Neural cell (in vitro differentiated cells): ENCODE measurements at regions not wholly inside any gene's neighbourhood (a gene's known extent, or its start where the extent isn't known, plus 50 kb on each side); places are given as distances from the start of the nearest gene placed in this dataset.

Source experiments
- H2AFZ ChIP-seq: fragments of 200-600, 300-800 bp; sonication (generic), shearing (Covaris generic); 2 replicates; pipeline ENCODE4 v1.6.0; 2014; ENCODE audit warnings: low read depth, mild to moderate bottlenecking, antibody characterized with exemption, low read length, moderate library complexity
- H3F3A ChIP-seq: fragments of 200-600 bp; shearing (Covaris generic); 2 replicates; pipeline ENCODE4 v1.6.1; 2016; ENCODE audit warnings: mild to moderate bottlenecking, moderate library complexity, mixed read lengths, antibody characterized with exemption, low read length; ENCODE audit not compliant: insufficient read depth, poor library complexity, severe bottlenecking
- H3K27ac ChIP-seq: fragments of 200-600, 300-800 bp; sonication (generic), shearing (Covaris generic); 2 replicates; pipeline ENCODE4 v1.5.1; 2014; ENCODE audit warnings: mild to moderate bottlenecking, low read length, moderate library complexity
- H3K27me3 ChIP-seq: fragments of 300-800, 200-600 bp; sonication (generic), shearing (Covaris generic); 2 replicates; pipeline ENCODE4 v1.6.0; 2014; ENCODE audit warnings: mild to moderate bottlenecking, low read depth, low read length, moderate library complexity; ENCODE audit not compliant: insufficient read depth
- H3K36me3 ChIP-seq: fragments of 300-800, 200-600 bp; sonication (generic), shearing (Covaris generic); 2 replicates; pipeline ENCODE4 v1.5.1; 2014; ENCODE audit warnings: mild to moderate bottlenecking, antibody characterized with exemption, low read length, moderate library complexity; ENCODE audit not compliant: insufficient read depth
- H3K4me2 ChIP-seq: fragments of 300-800, 200-600 bp; sonication (generic), shearing (Covaris generic); 2 replicates; pipeline ENCODE4 v1.6.0; 2014; ENCODE audit warnings: mild to moderate bottlenecking, low read length
- H3K4me3 ChIP-seq: fragments of 300-800, 200-600 bp; sonication (generic), shearing (Covaris generic); 2 replicates; pipeline ENCODE4 v1.5.1; 2014; ENCODE audit warnings: mild to moderate bottlenecking, low read length, moderate library complexity
- H3K79me2 ChIP-seq: fragments of 200-600 bp; shearing (Covaris generic); replicated peaks from 2 replicates; pipeline ENCODE4 v1.6.0; 2014; ENCODE audit warnings: mild to moderate bottlenecking, low read length, moderate library complexity; ENCODE audit not compliant: insufficient read depth
- H3K9ac ChIP-seq: fragments of 300-800, 200-600 bp; sonication (generic), shearing (Covaris generic); 2 replicates; pipeline ENCODE4 v1.6.1; 2016; ENCODE audit warnings: mild to moderate bottlenecking, low read length, mixed read lengths
- H3K9me2 ChIP-seq: fragments of 200-600 bp; shearing (Covaris generic); 2 replicates; pipeline ENCODE4 v1.6.1; 2016; ENCODE audit warnings: mild to moderate bottlenecking, low read length, mixed read lengths; ENCODE audit not compliant: insufficient read depth
- H3K9me3 ChIP-seq: fragments of 200-600, 300-800 bp; sonication (generic), shearing (Covaris generic); 2 replicates; pipeline ENCODE4 v1.6.1; 2016; ENCODE audit warnings: mild to moderate bottlenecking, mixed run types, low read length, moderate library complexity, mixed read lengths
- H4K20me1 ChIP-seq: fragments of 200-600 bp; shearing (Covaris generic); 2 replicates; pipeline ENCODE4 v1.6.1; 2016; ENCODE audit warnings: mild to moderate bottlenecking, mixed run types; ENCODE audit not compliant: insufficient read depth
- EP300 ChIP-seq: fragments of 450-650 bp; conservative IDR thresholded peaks from 2 replicates; pipeline ENCODE4 v1.6.1; 2014; ENCODE audit warnings: antibody characterized with exemption, mild to moderate bottlenecking, moderate library complexity; ENCODE audit not compliant: poor library complexity, severe bottlenecking
- EZH2 ChIP-seq: fragments of 200-600, 300-800 bp; shearing (Covaris generic), sonication (generic); IDR thresholded peaks from 2 replicates; pipeline ENCODE4 v1.6.1; 2014; ENCODE audit warnings: antibody characterized with exemption, low read length, borderline replicate concordance, mild to moderate bottlenecking; ENCODE audit not compliant: insufficient read depth, poor library complexity, severe bottlenecking
- MXI1 ChIP-seq: fragments of 450-650 bp; conservative IDR thresholded peaks from 2 replicates; pipeline ENCODE4 v1.6.1; 2014; ENCODE audit warnings: antibody characterized with exemption, mild to moderate bottlenecking; ENCODE audit not compliant: poor library complexity, severe bottlenecking
- POLR2AphosphoS5 ChIP-seq: IDR thresholded peaks from 2 replicates; pipeline ENCODE4 v1.6.1; 2012
- RAD21 ChIP-seq: fragments of 450-650 bp; conservative IDR thresholded peaks from 2 replicates; pipeline ENCODE4 v1.6.1; 2014; ENCODE audit warnings: antibody characterized with exemption, mild to moderate bottlenecking, moderate library complexity
- SMC3 ChIP-seq: fragments of 450-650 bp; conservative IDR thresholded peaks from 2 replicates; pipeline ENCODE4 v1.6.1; 2014; ENCODE audit warnings: antibody characterized with exemption, mild to moderate bottlenecking, moderate library complexity; ENCODE audit not compliant: poor library complexity
- TAF1 ChIP-seq: IDR thresholded peaks from 2 replicates; pipeline ENCODE4 v1.6.1; 2012; ENCODE audit warnings: low read depth
- TF ChIP-seq, protein P1 (sequence below): fragments of 450-650 bp; IDR thresholded peaks from 2 replicates; pipeline ENCODE4 v1.5.1; 2014; ENCODE audit warnings: antibody characterized with exemption, mild to moderate bottlenecking, moderate library complexity; ENCODE audit not compliant: poor library complexity, severe bottlenecking
- TF ChIP-seq, protein P2 (sequence below): IDR thresholded peaks from 2 replicates; pipeline ENCODE4 v1.6.1; 2012; ENCODE audit warnings: borderline replicate concordance

DNA sequence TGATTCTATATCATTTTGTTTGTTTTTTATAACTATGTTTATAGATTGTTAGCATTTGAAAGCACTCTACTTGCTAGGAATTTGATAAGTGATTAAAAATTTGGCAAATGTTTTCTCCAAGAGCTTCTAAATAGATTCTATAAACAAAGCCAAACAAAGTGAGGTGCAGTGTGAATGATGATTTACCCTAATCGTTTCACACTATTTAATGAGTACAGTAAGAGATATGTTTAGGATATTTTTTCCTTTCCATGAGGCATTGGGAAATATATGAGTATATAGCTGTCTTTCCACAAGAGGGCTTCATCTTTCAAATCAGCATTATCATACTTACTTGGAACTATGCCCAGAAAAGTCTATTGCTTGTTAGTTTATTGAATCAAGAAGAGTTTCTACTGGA is 277.0 kb upstream of the BRINP3 start:
- Histone ChIP-seq H3K4me2 (no peak overlapping the region), H3K27ac (no peak overlapping the region), H3K36me3 (no peaks in the 10 kb centered on the region), H3K9me3 (no peaks in the 10 kb centered on the region), H3K27me3 (no peaks in the 10 kb centered on the region), H3F3A (no peaks in the 10 kb centered on the region), H3K4me3 (no peak overlapping the region), H3K9ac (no peak overlapping the region), H3K9me2 (no peaks in the 10 kb centered on the region), H4K20me1 (no peaks in the 10 kb centered on the region), H2AFZ (no peak overlapping the region), H3K79me2 (no peaks in the 10 kb centered on the region)
- TF ChIP-seq POLR2AphosphoS5 (no peak), RAD21 (peak; percentile 40), SMC3 (peak; percentile 52), MXI1 (no peak), EZH2 (no peak), EP300 (no peak), TAF1 (no peak)
- TF ChIP-seq, protein P1, sequence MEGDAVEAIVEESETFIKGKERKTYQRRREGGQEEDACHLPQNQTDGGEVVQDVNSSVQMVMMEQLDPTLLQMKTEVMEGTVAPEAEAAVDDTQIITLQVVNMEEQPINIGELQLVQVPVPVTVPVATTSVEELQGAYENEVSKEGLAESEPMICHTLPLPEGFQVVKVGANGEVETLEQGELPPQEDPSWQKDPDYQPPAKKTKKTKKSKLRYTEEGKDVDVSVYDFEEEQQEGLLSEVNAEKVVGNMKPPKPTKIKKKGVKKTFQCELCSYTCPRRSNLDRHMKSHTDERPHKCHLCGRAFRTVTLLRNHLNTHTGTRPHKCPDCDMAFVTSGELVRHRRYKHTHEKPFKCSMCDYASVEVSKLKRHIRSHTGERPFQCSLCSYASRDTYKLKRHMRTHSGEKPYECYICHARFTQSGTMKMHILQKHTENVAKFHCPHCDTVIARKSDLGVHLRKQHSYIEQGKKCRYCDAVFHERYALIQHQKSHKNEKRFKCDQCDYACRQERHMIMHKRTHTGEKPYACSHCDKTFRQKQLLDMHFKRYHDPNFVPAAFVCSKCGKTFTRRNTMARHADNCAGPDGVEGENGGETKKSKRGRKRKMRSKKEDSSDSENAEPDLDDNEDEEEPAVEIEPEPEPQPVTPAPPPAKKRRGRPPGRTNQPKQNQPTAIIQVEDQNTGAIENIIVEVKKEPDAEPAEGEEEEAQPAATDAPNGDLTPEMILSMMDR, result peak; percentile 44
- TF ChIP-seq, protein P2, sequence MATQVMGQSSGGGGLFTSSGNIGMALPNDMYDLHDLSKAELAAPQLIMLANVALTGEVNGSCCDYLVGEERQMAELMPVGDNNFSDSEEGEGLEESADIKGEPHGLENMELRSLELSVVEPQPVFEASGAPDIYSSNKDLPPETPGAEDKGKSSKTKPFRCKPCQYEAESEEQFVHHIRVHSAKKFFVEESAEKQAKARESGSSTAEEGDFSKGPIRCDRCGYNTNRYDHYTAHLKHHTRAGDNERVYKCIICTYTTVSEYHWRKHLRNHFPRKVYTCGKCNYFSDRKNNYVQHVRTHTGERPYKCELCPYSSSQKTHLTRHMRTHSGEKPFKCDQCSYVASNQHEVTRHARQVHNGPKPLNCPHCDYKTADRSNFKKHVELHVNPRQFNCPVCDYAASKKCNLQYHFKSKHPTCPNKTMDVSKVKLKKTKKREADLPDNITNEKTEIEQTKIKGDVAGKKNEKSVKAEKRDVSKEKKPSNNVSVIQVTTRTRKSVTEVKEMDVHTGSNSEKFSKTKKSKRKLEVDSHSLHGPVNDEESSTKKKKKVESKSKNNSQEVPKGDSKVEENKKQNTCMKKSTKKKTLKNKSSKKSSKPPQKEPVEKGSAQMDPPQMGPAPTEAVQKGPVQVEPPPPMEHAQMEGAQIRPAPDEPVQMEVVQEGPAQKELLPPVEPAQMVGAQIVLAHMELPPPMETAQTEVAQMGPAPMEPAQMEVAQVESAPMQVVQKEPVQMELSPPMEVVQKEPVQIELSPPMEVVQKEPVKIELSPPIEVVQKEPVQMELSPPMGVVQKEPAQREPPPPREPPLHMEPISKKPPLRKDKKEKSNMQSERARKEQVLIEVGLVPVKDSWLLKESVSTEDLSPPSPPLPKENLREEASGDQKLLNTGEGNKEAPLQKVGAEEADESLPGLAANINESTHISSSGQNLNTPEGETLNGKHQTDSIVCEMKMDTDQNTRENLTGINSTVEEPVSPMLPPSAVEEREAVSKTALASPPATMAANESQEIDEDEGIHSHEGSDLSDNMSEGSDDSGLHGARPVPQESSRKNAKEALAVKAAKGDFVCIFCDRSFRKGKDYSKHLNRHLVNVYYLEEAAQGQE, result no peak

GRCh38 chr1:190759807-190760206 is 282.1 kb upstream of the BRINP3 start:
- Histone ChIP-seq H3K27me3 (no peaks in the 10 kb centered on the region), H3F3A (no peaks in the 10 kb centered on the region), H3K4me2 (no peak overlapping the region), H3K9me3 (no peaks in the 10 kb centered on the region), H3K27ac (no peak overlapping the region), H3K9ac (no peak overlapping the region), H3K4me3 (no peak overlapping the region), H3K9me2 (no peaks in the 10 kb centered on the region), H3K36me3 (no peaks in the 10 kb centered on the region), H4K20me1 (no peaks in the 10 kb centered on the region), H2AFZ (no peak overlapping the region), H3K79me2 (no peaks in the 10 kb centered on the region)
- TF ChIP-seq, protein P1, result no peak
